ENCODE measurements at regions not wholly inside any gene's neighbourhood (a gene's known extent, or its start where the extent isn't known, plus 50 kb on each side); places are given as distances from the start of the nearest gene placed in this dataset.

DNA sequence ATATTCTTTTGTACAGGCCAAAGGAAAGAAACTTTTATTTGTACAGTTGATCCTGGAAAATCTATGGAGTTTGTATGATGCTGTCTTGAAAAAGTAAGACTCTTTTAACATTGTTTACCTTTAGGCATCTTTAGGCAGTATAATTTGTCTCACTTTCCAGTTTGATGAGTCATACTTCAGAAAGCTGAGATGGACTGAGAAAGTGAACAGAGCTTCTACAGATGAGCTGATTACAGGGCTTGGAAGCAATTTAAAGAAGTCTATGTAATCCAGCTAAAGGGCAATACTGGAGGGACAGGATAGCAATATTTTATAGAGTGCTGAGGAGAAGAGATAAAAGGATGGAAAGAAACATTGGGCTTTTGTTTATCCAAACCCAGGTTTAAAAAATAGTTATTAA lies 123.5 kb upstream of the GOLGA6L4 start:
- TF ChIP-seq EZH2 (IDR thresholded peaks at IDR 0.05; ENCODE audit: borderline replicate concordance, insufficient read depth, low read length, poor library complexity, severe bottlenecking) (no peak), RAD21 (conservative IDR thresholded peaks at IDR 0.05) (no peak), TAF1 (IDR thresholded peaks at IDR 0.05; ENCODE audit: low read depth) (no peak), SMC3 (conservative IDR thresholded peaks at IDR 0.05; ENCODE audit: poor library complexity) (no peak), MXI1 (conservative IDR thresholded peaks at IDR 0.05; ENCODE audit: poor library complexity, severe bottlenecking) (no peak), POLR2AphosphoS5 (IDR thresholded peaks at IDR 0.05) (no peak), EP300 (conservative IDR thresholded peaks at IDR 0.05; ENCODE audit: poor library complexity, severe bottlenecking) (no peak)
- TF ChIP-seq, protein P1, sequence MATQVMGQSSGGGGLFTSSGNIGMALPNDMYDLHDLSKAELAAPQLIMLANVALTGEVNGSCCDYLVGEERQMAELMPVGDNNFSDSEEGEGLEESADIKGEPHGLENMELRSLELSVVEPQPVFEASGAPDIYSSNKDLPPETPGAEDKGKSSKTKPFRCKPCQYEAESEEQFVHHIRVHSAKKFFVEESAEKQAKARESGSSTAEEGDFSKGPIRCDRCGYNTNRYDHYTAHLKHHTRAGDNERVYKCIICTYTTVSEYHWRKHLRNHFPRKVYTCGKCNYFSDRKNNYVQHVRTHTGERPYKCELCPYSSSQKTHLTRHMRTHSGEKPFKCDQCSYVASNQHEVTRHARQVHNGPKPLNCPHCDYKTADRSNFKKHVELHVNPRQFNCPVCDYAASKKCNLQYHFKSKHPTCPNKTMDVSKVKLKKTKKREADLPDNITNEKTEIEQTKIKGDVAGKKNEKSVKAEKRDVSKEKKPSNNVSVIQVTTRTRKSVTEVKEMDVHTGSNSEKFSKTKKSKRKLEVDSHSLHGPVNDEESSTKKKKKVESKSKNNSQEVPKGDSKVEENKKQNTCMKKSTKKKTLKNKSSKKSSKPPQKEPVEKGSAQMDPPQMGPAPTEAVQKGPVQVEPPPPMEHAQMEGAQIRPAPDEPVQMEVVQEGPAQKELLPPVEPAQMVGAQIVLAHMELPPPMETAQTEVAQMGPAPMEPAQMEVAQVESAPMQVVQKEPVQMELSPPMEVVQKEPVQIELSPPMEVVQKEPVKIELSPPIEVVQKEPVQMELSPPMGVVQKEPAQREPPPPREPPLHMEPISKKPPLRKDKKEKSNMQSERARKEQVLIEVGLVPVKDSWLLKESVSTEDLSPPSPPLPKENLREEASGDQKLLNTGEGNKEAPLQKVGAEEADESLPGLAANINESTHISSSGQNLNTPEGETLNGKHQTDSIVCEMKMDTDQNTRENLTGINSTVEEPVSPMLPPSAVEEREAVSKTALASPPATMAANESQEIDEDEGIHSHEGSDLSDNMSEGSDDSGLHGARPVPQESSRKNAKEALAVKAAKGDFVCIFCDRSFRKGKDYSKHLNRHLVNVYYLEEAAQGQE (IDR thresholded peaks at IDR 0.05; ENCODE audit: borderline replicate concordance): no peak
- TF ChIP-seq, protein P2, sequence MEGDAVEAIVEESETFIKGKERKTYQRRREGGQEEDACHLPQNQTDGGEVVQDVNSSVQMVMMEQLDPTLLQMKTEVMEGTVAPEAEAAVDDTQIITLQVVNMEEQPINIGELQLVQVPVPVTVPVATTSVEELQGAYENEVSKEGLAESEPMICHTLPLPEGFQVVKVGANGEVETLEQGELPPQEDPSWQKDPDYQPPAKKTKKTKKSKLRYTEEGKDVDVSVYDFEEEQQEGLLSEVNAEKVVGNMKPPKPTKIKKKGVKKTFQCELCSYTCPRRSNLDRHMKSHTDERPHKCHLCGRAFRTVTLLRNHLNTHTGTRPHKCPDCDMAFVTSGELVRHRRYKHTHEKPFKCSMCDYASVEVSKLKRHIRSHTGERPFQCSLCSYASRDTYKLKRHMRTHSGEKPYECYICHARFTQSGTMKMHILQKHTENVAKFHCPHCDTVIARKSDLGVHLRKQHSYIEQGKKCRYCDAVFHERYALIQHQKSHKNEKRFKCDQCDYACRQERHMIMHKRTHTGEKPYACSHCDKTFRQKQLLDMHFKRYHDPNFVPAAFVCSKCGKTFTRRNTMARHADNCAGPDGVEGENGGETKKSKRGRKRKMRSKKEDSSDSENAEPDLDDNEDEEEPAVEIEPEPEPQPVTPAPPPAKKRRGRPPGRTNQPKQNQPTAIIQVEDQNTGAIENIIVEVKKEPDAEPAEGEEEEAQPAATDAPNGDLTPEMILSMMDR (IDR thresholded peaks at IDR 0.05; ENCODE audit: poor library complexity, severe bottlenecking): no peak

Measured in neural cell (in vitro differentiated cells).